IPS-NIHi11 (cell line): ENCODE measurements at regions not wholly inside any gene's neighbourhood (a gene's known extent, or its start where the extent isn't known, plus 50 kb on each side); places are given as distances from the start of the nearest gene placed in this dataset.
"Not testable (repeated sequence)": the region's sequence is repeated elsewhere in the genome, so short reads cannot be mapped to it uniquely, and the experiment has no call there.

ENCODE experiments used
- DNase-seq: peaks from one replicate; pipeline ENCODE4 v3.0.0; 2012; ENCODE audit warnings: mixed read lengths, low spot score

DNA sequence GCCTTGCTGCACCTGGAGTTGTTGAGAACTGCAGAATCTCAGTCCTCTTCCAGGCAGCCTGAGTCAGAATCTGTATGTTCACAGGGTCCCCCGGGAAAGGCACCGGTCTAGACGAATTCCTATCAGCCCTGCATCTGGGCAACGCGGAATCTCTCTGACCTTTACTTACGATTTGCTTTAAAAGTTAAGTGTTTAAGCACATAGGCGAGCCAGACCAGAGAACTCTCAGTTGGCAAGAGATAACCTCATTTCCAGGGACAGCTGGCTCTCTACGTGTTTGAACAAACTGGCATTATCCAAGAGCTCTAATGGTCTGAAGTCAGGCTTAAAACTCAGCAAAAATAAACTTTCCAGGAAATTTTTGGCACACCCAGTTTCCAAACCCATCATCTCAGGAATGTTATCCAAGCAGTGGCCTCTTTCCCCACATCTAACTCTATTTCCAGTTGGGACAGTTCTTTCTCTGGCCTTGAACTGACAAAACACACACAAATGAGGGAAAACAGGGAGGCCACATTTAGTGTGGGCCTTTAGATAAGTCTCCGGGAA, 53.4 kb downstream of the HES1 start:
- DNase-seq: no peak

DNA sequence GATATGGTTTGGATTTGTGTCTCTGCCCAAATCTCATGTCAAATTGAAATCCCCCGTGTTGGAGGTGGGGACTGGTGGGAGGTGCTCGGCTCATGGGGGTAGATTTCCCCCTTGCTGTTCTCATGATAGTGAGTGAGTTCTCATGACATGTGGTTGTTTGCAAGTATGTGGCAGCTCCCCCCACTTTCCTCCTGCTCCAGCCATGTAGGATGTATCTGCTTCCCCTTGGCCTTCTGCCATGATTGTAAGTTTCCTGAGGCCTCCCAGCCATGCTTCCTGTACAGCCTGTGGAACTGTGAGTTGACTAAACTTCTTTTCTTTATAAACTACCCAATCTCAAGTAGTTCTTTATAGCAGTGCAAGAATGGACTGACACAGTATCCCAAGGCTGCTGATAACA, 55.9 kb downstream of the HES1 start:
- DNase-seq: not testable (repeated sequence)

DNA sequence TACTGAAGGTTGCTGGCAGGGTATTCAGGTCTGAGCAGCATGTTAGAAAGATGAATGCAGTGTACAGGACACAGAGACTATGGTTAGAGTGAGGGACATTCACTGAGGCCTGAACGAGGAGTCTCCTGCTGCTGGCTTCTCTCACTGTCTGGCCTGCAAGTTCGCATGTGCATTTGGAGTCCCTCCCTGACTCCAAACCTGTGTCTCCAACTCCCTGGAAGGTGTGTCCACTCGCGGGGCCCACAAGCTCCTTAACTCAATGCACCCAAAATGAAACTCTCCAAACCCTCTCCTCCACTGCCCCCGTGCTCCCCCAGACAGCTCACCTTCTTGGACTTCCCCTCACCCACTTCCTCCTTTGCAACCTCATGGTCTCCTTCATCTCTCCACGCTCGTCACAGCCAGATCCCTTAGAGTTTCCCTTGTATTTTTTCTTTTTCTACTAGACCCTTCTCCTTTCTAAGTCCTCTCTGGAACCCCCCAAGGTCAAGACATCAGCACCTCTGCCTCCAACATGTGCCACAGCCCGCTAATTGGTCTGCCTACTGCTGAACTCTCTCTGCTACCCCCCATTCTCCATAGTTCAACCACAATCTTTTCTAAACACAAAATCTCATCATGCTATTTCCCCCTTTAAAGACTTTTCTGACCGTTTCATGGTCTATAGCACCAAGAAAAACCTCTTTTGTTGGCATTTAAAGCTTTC, 58.3 kb downstream of the HES1 start:
- no peak for DNase-seq

DNA sequence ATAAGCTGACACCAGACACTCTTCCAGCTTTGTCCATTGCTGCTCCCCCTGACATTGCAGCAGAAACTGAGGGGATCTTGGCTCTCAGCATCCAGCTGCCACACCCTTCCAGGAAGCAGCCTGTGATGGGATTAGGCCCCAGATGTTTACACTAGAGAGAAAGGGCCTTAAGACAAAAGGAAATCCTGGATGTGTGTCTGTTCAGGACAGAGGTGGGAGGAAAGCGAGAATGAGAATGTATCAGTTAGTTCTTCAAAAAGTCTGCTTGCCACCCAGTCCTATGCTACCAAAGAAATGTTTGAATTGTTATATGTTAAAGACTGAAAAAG, 58.8 kb downstream of the HES1 start:
- DNase-seq: no peak

DNA sequence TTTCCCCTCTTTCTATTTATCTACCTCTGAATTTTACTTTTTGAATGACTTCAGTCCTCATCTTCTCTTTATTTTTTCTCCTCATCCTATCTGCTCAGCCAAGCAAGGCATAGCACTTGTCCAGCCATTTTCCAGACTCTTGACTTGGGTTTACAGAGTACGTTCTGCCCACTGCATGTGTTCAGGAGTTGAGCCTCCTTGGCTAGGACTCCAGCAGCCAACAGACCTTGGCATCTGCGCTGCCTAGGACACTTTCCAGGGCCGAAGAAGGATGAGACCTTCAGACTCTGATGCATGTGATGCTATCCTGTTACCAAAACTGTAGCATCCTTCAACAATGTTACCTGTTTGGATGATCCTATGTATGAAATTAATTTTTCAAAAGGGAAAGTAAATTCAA, 59.7 kb downstream of the HES1 start:
- no peak for DNase-seq

DNA sequence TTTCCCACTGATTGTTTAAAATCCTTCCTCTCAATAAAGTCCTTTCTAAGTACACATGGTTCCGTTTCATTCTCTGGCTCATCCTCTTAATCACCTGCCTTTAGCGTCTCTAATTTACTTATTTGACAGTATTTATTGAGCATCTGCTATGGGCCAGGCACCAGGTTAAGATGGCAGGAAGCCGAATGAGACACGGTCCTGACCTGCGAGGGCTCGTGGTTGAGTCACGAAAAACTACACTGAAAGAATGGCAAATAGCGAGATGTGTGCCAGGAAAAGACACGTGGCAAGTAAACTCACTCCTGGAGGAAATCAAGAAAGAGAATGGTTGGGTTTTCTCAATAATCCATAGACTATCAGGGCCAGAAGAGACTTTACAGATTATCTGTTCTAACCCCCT, 60.9 kb downstream of the HES1 start:
- no peak for DNase-seq

DNA sequence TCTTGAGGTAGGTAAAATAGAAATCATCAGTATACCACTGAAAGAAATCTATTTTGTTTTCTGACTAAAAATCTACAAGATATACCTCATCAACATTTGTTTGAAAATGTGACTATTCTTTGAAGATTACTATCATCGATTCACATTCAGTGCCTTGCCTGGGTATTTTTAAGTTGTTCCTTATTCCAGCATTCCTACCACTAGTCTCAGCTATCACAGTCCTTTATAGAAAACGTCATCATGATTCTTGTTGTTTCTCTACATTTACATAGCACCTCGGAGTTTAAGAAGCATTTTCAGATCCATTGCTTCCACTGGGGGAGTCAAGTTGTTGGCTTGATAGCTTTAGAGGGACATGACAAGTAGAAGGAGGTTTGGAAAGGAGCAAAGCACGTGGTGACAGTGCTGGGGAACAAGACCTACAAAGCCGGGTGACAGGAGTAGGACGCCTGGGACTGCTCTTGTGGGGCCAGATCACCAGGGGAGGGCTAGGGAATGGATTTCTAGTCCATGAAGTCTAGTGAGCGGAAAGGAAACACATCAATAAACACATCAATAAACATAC, 61.5 kb downstream of the HES1 start:
- no peak for DNase-seq

DNA sequence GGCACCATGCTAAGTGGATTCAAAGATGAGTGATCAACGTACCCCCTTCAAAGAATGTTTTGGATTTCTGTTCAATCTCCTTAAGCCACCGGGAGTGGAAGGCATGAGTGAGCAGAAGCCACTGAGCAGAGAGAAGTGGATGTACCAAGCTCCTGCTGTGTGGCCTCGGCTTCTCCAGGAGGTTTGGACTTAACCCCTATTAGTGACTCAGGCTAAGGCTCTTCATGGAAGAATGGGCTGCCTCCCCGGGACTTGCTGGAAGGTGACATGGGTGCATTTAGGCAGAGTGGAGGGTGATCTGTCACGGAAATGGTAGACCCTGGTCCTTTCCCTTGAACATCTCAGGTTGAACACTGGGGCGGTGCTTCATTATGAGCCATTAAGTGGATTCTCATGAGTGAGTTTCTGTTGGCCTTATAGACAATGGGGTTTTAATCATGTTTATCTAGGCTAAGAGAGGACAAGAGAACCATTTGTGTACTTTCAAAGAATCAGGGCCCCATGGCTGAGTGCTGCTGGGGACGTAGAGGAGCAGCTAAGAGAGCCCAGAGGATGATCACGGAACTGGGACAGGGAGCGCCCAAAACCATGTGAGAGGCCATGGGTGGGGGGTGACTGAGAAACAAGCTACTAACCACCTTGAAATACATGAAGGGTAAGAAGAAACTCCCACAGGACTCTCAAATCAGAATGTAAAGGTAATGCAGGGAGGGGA, 62.2 kb downstream of the HES1 start:
- no peak for DNase-seq

DNA sequence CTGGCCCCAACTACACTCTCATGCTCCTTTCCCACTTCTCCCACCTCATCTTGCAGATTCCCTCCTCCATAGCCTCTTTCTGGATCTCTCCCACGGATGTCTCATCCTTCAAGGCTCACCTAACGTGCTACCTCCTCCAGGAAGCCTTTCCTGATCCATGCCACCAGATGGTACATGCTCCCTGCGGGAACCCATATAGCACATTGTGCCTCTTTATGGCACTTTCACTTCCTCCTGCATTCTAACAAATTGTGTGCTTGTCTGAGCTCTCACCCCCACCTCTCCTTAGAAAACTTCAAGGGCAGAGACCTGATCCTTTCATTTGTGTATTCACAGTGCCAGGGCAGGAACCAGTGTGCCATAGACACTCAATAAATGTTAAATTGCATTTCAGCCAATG, 63.0 kb downstream of the HES1 start:
- DNase-seq: no peak

DNA sequence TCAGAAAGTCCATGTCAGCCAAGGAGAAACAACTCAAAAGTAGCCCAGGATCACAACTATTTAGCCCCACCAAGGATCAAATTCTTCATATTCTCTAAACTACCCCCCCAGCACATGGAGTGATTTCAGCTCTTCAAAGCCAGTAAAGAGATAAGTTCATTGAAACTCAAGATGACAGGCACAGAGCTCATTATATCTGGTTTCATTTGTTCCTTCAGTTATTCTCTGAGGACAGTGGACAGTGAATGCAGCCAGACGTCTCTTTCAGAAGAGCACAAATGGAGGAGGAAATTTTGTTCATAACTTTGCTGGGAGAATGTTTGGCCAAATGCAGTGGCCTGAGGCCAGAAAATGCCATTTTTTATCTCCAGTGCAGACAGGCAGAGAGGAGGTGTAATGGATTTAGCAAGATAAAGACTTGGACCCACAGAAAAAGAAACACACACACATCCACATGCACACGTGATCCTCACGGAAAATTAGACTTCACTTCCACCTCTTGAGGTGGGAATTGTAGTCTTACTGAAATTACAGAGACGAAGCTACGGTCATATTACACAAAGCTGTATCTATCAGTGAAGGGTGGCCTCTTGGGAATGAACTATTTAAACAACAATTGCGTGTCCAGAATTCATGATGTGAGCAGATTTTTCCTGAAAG, 64.6 kb downstream of the HES1 start:
- no peak for DNase-seq

DNA sequence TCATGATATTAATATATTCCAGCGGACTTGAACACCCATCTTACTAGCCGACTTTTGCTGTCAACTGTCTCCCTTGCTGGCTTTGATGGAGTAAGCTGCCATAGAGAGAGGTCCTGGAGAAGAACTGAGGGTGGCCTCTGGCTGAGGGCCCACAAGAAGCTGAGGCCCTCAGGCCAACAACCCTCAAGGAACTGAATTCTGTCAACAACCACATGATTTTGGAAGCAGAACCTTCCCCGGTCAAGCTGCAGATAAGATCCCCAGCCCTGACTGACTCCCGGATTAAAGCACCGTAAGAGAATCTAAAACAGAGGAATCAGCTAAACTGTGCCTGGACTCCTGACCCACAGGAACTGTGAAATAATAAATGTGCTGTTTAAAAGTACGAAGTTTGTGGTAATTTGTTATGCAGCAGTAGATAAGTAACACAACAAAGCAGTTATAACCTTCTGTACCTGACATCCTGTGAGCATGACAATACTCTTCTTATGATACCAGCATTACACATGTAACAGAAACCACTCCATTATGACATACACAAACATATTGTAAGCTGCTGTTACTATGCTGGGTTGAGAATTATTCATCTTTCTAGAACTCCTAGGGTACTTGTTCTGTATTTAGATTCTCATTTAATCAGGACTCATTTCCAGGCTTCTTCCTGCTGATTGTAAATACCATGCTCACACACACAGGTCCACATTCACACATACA, 66.2 kb downstream of the HES1 start:
- DNase-seq: no peak

DNA sequence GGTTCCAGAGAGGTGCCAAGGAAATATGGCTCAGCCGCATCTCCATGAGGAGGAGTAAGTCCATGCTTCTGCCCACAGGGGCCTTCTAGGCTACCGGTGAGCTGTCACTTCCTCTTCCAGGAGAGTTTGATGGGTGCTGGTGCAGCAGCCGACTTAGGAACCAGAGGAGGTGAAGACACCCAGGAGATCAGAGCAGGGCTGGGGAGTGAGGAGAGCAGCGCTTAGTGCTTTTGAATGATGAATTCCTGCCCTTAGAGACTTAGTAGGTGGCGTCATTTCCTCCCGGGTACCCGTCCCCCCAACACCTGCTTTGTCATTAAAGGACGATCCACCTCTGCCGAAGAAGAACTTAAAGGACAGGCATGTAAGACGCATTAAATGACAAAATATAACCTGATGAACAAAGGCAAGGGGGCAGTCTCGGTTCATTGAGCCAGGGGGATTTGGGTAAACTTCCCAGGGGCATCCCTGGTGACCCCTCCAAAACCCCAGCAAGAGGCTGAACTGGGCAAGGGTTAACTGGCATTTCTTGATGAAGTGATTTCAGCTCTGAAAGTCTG, 67.6 kb downstream of the HES1 start:
- DNase-seq: no peak

DNA sequence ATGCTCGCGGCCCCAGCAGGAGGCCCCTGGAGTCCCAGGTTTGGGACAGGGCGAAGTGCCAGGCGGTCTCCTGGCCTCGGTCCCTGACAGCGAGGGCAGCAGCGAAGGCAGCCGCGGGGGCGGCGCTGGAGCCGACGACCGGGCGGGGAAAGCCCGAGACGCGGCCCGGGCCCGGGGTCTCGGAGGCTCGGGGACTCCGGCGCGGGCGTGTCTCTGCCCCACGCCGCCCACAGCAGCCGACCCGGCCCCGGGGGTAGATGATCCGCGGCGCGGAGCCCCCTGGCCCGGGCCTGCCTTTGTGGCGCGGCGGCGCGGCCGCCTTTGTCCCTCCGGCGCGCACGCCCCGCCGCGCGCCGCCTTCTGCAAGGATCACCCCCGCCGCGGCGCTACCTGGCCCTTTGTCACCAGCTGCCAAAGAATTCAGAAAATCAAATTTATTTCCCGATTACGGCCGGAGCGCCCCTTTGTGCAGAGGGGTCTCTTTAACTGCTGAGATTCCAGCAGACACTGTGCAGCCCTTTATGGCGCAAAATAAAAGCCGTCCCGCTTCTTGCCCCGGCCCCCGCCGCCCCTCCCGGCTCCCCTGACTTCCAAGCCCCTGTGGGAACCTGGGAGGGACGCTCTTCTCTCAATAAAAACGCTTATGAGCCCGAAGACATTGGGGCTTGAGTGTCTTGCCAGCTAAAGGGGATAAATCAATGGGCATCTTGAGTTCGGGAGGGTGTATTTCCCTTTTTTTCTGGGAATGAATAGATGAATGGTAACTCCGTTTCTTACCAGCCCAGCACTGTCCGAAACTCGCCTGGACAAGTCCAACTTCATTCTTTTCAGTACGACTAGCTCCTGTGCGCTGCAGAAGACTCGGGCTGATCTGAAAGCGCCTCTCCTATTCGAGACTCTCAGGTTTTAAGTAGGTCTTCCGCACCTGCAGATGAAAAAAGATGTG, 68.4 kb downstream of the HES1 start:
- peak; percentile 79 for DNase-seq

DNA sequence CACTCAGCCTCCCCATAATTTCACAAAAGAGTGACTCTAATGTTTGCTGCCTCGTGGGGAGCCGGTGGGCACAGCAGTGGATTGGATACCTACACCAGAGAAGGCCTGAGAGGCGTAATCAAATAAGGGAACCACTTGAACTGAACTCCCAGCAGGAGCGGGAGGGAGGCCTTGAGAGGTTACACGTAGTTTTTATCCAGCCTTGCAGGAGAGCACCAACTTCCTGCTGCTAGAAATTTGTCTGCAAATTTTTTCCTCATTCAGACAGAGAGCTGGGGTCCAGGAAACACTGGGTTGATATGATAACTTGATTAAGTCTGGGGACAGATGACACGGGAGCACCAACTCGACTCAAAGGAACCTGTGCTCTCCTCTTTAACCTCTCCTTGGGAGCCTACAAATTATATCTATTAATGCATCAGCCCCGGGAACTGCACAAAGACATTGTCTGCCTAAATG, 69.8 kb downstream of the HES1 start:
- peak; percentile 51 for DNase-seq

DNA sequence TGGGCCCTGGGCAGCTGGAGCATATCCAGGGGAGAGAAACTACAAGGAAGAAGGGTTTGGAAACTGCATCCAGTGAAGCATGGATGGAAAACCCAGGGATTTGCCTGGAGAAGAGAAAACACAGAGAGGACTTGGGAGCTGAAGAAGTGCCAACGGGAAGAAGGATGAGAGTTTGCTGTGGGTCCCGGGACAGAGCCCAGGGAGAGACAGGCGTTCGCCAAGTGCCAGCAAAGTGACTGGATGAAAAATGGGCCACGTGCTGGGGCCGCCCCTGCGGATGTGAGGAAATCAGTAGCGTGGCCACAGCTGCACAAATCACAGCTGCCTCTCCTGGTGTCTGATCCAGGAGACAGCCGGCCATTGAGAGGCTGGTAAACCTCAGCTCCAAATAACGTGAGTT, 70.4 kb downstream of the HES1 start:
- DNase-seq: no peak

DNA sequence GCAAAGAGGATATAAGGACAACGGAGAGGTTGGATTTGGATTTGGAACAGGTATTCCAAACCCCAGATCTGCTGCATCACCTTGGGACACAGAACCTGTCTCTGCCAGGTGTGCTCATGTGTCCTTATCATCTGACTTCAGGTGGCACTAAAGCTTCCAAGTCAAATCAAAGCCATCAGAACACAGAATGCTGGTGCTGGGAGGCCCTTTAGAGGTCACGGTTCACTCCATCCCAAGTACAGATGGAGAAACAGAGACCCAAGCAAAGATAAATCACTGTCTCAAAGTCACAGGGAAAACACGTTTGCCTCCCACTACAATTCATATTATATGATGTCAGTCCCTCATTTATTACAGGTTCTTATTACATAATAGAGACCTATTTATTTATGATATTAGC, 72.8 kb downstream of the HES1 start:
- DNase-seq: no peak

DNA sequence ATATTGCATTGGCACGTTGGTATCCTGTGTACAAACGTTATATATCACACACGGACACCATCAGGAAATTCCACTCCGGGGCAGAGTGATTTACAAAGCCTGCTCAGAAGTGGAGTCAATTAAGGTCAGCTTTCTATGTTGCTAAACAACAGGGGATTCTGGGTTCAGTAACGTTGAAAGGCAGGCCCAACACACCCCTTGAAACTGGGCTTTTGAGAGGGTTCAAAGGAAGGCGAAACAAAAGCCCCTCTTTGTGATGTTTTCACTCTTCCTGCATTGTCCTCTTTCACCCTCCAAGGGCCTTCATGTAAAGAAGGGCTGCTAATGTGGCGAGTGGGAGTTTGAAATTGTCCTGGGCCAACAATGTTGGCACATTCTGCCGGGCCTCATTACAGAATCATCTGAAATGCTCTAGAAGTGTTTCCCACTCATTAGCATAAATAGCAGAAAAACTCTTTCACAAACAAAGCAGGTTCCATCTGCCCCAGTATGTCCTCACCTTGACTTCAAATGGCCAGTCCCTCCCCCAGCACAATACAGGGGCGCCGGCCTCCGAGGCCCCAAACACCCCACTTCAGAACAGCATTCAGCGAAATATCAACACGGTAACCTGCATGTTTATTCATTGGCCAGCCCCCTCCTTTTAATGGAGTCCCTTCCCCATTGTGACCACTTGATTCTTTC, 76.4 kb downstream of the HES1 start:
- DNase-seq: peak; percentile 37

DNA sequence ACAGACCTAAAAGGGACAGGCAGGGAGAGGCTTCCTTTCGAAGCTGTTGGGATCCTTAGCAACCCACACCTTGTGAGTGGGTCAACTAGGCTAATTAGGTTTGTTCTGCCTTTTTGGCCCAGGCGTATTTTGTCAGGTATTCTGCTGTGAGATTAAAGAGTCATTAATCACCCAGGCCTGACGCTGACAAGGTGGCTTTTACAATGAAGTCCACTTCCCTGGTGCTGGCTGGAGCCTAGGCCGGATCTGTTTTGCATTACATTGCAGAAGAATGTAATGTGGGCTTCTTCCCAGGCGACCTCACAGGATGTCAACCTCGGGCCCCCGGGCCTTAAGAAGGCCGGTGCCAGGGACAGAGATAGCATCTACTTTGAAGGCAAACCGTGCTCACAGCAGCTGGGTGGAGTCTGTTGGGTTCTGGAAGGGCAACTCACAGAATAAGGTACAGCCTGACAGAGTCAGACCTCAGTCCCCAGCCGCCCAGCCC, 76.9 kb downstream of the HES1 start:
- peak; percentile 72 for DNase-seq

DNA sequence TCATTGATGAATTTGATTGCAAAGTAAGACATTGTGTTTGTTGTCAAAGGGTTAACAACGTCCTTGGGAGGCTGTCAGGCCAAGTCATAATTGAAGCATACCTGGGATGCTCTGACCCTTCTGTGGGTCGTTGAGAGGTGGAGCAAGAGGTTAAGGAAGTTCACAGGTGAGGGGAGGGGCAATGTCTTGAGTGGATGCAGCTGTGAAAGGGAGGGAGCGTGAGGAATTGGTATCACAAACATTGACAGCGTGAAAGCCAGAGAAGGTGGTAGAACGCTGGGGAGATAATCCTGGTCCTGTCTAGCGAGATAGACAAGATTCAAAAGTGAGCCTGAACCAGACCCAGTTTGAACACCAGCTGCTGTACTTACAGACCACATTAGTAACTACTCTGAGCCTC, 79.4 kb downstream of the HES1 start:
- DNase-seq: no peak
